Loucy (cell line): ENCODE measurements at regions not wholly inside any gene's neighbourhood (a gene's known extent, or its start where the extent isn't known, plus 50 kb on each side); places are given as distances from the start of the nearest gene placed in this dataset.

Experiments
- H2AFZ ChIP-seq: fragments of 200-600 bp; sonication (generic); 2 replicates; pipeline ENCODE4 v1.6.0; 2016; ENCODE audit warnings: antibody characterized with exemption, mild to moderate bottlenecking, low read length, moderate library complexity
- H3F3A ChIP-seq: fragments of 200-600 bp; 2 replicates; pipeline ENCODE4 v1.6.0; 2016; ENCODE audit warnings: antibody characterized with exemption, low read depth, mild to moderate bottlenecking
- H3K27me3 ChIP-seq: fragments of 200-600 bp; sonication (generic); 2 replicates; pipeline ENCODE4 v1.6.1; 2014; ENCODE audit warnings: low read length, mild to moderate bottlenecking; ENCODE audit not compliant: insufficient read depth, poor library complexity, severe bottlenecking
- H3K36me3 ChIP-seq: fragments of 200-600 bp; sonication (generic); 2 replicates; pipeline ENCODE4 v1.6.1; 2016; ENCODE audit warnings: low read length; ENCODE audit not compliant: insufficient read depth
- H3K4me1 ChIP-seq: fragments of 200-600 bp; sonication (generic); 2 replicates; pipeline ENCODE4 v1.5.1; 2014; ENCODE audit warnings: low read length, mild to moderate bottlenecking; ENCODE audit not compliant: insufficient read depth, poor library complexity, severe bottlenecking
- H3K4me2 ChIP-seq: fragments of 200-600 bp; sonication (generic); 2 replicates; pipeline ENCODE4 v1.6.0; 2014; ENCODE audit warnings: antibody characterized with exemption, low read length, low read depth, mild to moderate bottlenecking; ENCODE audit not compliant: poor library complexity, severe bottlenecking
- H3K4me3 ChIP-seq: fragments of 200-600 bp; sonication (generic); 2 replicates; pipeline ENCODE4 v1.5.1; 2014; ENCODE audit warnings: low read length, mild to moderate bottlenecking, mixed read lengths; ENCODE audit not compliant: poor library complexity, severe bottlenecking
- H3K79me2 ChIP-seq: fragments of 200-600 bp; sonication (generic); 2 replicates; pipeline ENCODE4 v1.6.1; 2014; ENCODE audit warnings: low read length; ENCODE audit not compliant: insufficient read depth
- H3K9ac ChIP-seq: fragments of 200-600 bp; sonication (generic); 2 replicates; pipeline ENCODE4 v1.6.0; 2014; ENCODE audit warnings: mild to moderate bottlenecking, low read depth, low read length, moderate library complexity; ENCODE audit not compliant: poor library complexity, severe bottlenecking
- H3K9me2 ChIP-seq: fragments of 200-600 bp; sonication (generic); replicated peaks from 2 replicates; pipeline ENCODE4 v1.6.1; 2016; ENCODE audit warnings: low read depth, low read length, mixed read lengths
- H3K9me3 ChIP-seq: fragments of 200-600 bp; sonication (generic); 2 replicates; pipeline ENCODE4 v1.6.1; 2014; ENCODE audit warnings: mild to moderate bottlenecking, antibody characterized with exemption, low read length, low read depth; ENCODE audit not compliant: insufficient read depth
- H4K20me1 ChIP-seq: fragments of 200-600 bp; sonication (generic); 2 replicates; pipeline ENCODE4 v1.6.0; 2014; ENCODE audit warnings: antibody characterized with exemption, low read length, mild to moderate bottlenecking; ENCODE audit not compliant: insufficient read depth, poor library complexity, severe bottlenecking
- CTCF ChIP-seq: fragments of 200-600 bp; sonication (generic); conservative IDR thresholded peaks from 2 replicates; pipeline ENCODE4 v1.5.1; 2014; ENCODE audit warnings: mild to moderate bottlenecking, antibody characterized with exemption, low read length
- EZH2phosphoT487 ChIP-seq: fragments of 200-600 bp; IDR thresholded peaks from 2 replicates; pipeline ENCODE4 v1.6.1; 2018; ENCODE audit warnings: antibody characterized with exemption, mild to moderate bottlenecking, moderate library complexity, borderline replicate concordance

DNA sequence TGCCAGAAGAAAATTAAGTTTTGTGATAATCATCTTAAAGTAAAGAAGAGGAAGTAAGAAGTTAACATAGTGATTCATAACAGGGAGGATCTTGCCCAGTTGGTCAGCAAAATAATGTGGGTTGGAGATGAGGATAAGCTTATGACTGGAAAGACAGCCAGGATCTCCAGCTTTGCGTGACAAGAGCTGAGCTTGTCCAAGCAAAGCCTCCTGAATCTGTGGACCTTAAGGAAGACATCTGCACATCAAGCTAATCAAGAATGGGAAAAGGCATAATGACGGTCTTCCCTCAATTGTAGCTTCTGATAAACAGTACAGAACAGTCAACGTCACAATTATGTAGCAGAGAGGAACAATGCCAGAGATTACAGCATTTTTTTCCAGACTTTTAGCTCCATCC lies 744.7 kb upstream of the GOT2 start:
- no peaks in the 10 kb centered on the region for H3K79me2 ChIP-seq
- no peak overlapping the region for H3K4me3 ChIP-seq
- H3F3A ChIP-seq = no peaks in the 10 kb centered on the region
- H3K4me1 ChIP-seq = no peaks in the 10 kb centered on the region
- TF ChIP-seq EZH2phosphoT487 = no peak
- no peak for TF ChIP-seq CTCF
- no peak overlapping the region for H3K9ac ChIP-seq
- H4K20me1 ChIP-seq = no peaks in the 10 kb centered on the region
- H2AFZ ChIP-seq = no peak overlapping the region
- no peaks in the 10 kb centered on the region for H3K36me3 ChIP-seq
- H3K9me2 ChIP-seq = no peaks in the 10 kb centered on the region
- H3K27me3 ChIP-seq = no peaks in the 10 kb centered on the region
- H3K4me2 ChIP-seq = no peak overlapping the region
- no peaks in the 10 kb centered on the region for H3K9me3 ChIP-seq

DNA sequence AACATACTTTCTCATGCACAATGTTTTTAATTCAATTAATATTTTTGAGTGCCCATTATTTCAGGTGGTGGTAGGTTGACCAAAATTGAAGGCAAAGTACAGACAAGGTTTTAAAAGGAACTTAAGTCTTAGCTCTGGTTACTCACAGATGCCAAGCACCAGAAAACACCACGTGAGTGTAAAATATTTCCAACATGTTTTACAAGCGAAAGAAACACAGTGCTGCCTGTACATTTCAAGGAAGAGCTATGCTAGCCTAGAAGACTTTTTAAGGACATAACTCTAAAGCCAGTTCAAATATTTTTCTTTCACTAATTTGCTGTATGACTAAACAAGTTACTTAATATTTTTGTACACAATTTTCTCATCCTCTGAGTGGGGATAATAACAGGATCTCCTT lies 736.4 kb upstream of the GOT2 start:
- TF ChIP-seq CTCF (no peak), EZH2phosphoT487 (no peak)
- H3K27me3 ChIP-seq = no peaks in the 10 kb centered on the region

DNA sequence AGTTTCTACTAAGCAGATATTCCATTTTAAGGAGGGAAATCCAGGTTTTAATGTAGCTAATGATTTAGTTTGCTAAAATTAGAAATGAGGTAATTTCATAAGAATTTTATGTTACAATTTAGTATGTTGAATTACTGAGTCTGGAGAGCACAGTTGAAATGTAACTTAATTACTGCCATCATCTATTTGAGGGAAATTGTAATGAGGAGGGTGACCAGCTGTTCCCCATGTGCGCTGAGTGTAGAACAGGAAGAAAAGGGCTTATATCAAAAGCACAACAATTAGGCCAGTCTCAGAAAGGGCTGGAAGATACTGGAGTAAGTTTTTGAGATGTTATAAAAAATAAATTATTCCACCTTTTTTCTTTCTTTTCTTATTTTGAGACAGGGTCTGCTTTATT lies 735.1 kb upstream of the GOT2 start:
- TF ChIP-seq CTCF (no peak), EZH2phosphoT487 (no peak)
- H3K79me2 ChIP-seq = no peaks in the 10 kb centered on the region

More for the DNA sequence above, 736.4 kb upstream of the GOT2 start:
- H4K20me1 ChIP-seq = no peaks in the 10 kb centered on the region
- H3K4me2 ChIP-seq = no peak overlapping the region
- no peaks in the 10 kb centered on the region for H3K79me2 ChIP-seq
- no peak overlapping the region for H3K4me3 ChIP-seq
- H3K4me1 ChIP-seq = no peaks in the 10 kb centered on the region
- H3K36me3 ChIP-seq = no peaks in the 10 kb centered on the region
- H3K9ac ChIP-seq = no peak overlapping the region
- H3K9me2 ChIP-seq = no peaks in the 10 kb centered on the region
- H3K9me3 ChIP-seq = no peaks in the 10 kb centered on the region
- no peak overlapping the region for H2AFZ ChIP-seq
- H3F3A ChIP-seq = no peaks in the 10 kb centered on the region

More for the DNA sequence above, 735.1 kb upstream of the GOT2 start:
- H3K4me3 ChIP-seq = no peak overlapping the region
- H4K20me1 ChIP-seq = no peaks in the 10 kb centered on the region
- no peaks in the 10 kb centered on the region for H3K9me3 ChIP-seq
- no peaks in the 10 kb centered on the region for H3K4me1 ChIP-seq
- no peaks in the 10 kb centered on the region for H3F3A ChIP-seq
- H3K4me2 ChIP-seq = no peak overlapping the region
- no peaks in the 10 kb centered on the region for H3K27me3 ChIP-seq
- H3K9ac ChIP-seq = no peak overlapping the region
- no peaks in the 10 kb centered on the region for H3K9me2 ChIP-seq
- H3K36me3 ChIP-seq = no peaks in the 10 kb centered on the region
- no peak overlapping the region for H2AFZ ChIP-seq
